Heart right ventricle (tissue), 16 donors: ENCODE measurements at regions not wholly inside any gene's neighbourhood (a gene's known extent, or its start where the extent isn't known, plus 50 kb on each side); places are given as distances from the start of the nearest gene placed in this dataset.

ENCODE experiments used
- ATAC-seq, 8 donors: fragments of 200-7000 bp; cut with Tn5 transposase; one replicate each; pipeline ENCODE4 v1.9.1; 2020; ENCODE audit warnings: mild to moderate bottlenecking in 8 of 8, moderate library complexity in 8 of 8, moderate number of reproducible peaks in 1 of 8
- DNase-seq, 2 donors: peaks; one replicate each; pipeline ENCODE4 v3.0.0-alpha.2; 2020
- H3K27ac ChIP-seq, 10 donors: fragments of 200-600 bp; sonication (generic) in 2 of 10; one replicate each; pipeline versions ENCODE4 v1.5.0 to v1.8.0; 2020 to 2022; ENCODE audit warnings: mild to moderate bottlenecking in 3 of 10
- H3K27me3 ChIP-seq, 7 donors: fragments of 200-600 bp; one replicate each; pipeline ENCODE4 v1.8.0; 2021 to 2022; ENCODE audit warnings: mild to moderate bottlenecking in 2 of 7
- H3K36me3 ChIP-seq, 9 donors: fragments of 200-600 bp; sonication (generic) in 1 of 9; one replicate each; pipeline versions ENCODE4 v1.5.0 to v1.8.0; 2020 to 2022; ENCODE audit warnings: mild to moderate bottlenecking in 2 of 9
- H3K4me1 ChIP-seq, 9 donors: fragments of 200-600 bp; sonication (generic) in 1 of 9; one replicate each; pipeline versions ENCODE4 v1.5.0 to v1.8.0; 2020 to 2022; ENCODE audit warnings: mild to moderate bottlenecking in 4 of 9
- H3K4me3 ChIP-seq, 10 donors: fragments of 200-600 bp; sonication (generic) in 2 of 10; one replicate each; pipeline versions ENCODE4 v1.5.0 to v1.8.0; 2020 to 2022; ENCODE audit warnings: mild to moderate bottlenecking in 7 of 10, moderate library complexity in 2 of 10
- H3K9me3 ChIP-seq, 11 donors: fragments of 200-600 bp in 10 of 11; sonication (generic) in 2 of 11; one replicate each; pipeline versions ENCODE4 v1.5.0 to v1.8.0; 2013 to 2022; ENCODE audit warnings: mild to moderate bottlenecking in 2 of 11, control low read depth in 1 of 11, moderate library complexity in 1 of 11
- CTCF ChIP-seq, 9 donors: fragments of 200-600 bp; sonication (generic) in 2 of 9; IDR thresholded peaks; one replicate each; pipeline versions ENCODE4 v1.5.0 to v1.8.0; 2021 to 2022; ENCODE audit warnings: antibody characterized with exemption in 9 of 9, mild to moderate bottlenecking in 5 of 9, moderate library complexity in 1 of 9
- WGBS, 2 donors: extraction: QIAGEN DNeasy Blood & Tissue Kit; methylation state at CpG; one replicate each; pipeline ENCODE4 v1.1.7; 2013; ENCODE audit warnings: inconsistent platforms in 1 of 2; 5-methylcytosine and 5-hydroxymethylcytosine counted together
- intact Hi-C, 10 donors: fragments of 100-400 bp; cut with DNase I; formaldehyde crosslinking; loops; one replicate each; pipeline versions ENCODE4 v1.11.1 to v1.14.2; 2022
- donor health status: Arrhythmogenic right ventricular cardiomyopathy.
- donor health status: ischemic (EF 13 %, LVEDD 7.1; RV severe dilation, severe dysfunction).
- donor health status: healthy with polysubstance abuse.
- donor health status: DM: no; HTN: yes; CAD: no.
- donor health status: DM: no; HTN: no; CAD: no.
- donor health status: ischemic (EF 25% LVEDD 6.9; RV normal size, moderate dysfunction).
- donor health status: ischemic (EF 25% LVEDD 5.7; RV mildly dilated, moderate dysfunction).
- donor health status: healthy.
- donor health status: DM: yes; HTN: yes; CAD: no.
- donor health status: Ischemic cardiomyopathy.
- donor health status: ischemic (EF 35%, LVEDD 5.7; RV mildly dilated, moderate dysfunction).
- donor health status: nonischemic (EF 11% LVEDD 7.7; RV severe dilation, severe dysfunction).
- donor health status: DM: yes; HTN: yes; CAD: no.
- donor health status: PGD.
- donor health status: ischemic (EF 29% LVEDD 5.4; RV normal size, mild dysfunction).
- donor health status: nonischemic (EF 23%, LVEDD 6.1; RV moderate dilation, normal function).

- peaks cover 0 to 17% (median 0%) of the 10 kb centered on the region in 11 donors for H3K9me3 ChIP-seq
- no peak overlapping the region for H3K27ac ChIP-seq
- 77 to 83% methylated on average over 11 of the region's 11 CpGs for WGBS, 2 donors
- DNase-seq: no peak
- ATAC-seq: no peak
- no peaks in the 10 kb centered on the region for H3K4me1 ChIP-seq
- H3K36me3 ChIP-seq: no peaks in the 10 kb centered on the region
- no peaks in the 10 kb centered on the region for H3K27me3 ChIP-seq
- TF ChIP-seq CTCF (IDR thresholded peaks at IDR 0.05): no peak
- intact Hi-C loops: no loop called here
- no peak overlapping the region for H3K4me3 ChIP-seq
Measured at GRCh38 chr3:28104896-28105534, 136.4 kb upstream of the CMC1 start.

- intact Hi-C loops: no loop called here
- ATAC-seq (no peak), DNase-seq (no peak)
- Histone ChIP-seq H3K27ac (no peak overlapping the region), H3K36me3 (no peaks in the 10 kb centered on the region), H3K4me1 (no peaks in the 10 kb centered on the region), H3K27me3 (no peaks in the 10 kb centered on the region), H3K9me3 (no peaks in the 10 kb centered on the region), H3K4me3 (no peak overlapping the region)
- 81 to 83% methylated on average over 2 of the region's 2 CpGs for WGBS, 2 donors
- no peak for TF ChIP-seq CTCF (IDR thresholded peaks at IDR 0.05)
Measured at GRCh38 chr3:28109829-28110228, 131.6 kb upstream of the CMC1 start.

GRCh38 chr3:28110869-28111268, 130.6 kb upstream of the CMC1 start:
- no peaks in the 10 kb centered on the region for H3K36me3 ChIP-seq
- no peaks in the 10 kb centered on the region for H3K4me1 ChIP-seq
- H3K4me3 ChIP-seq: no peak overlapping the region
- DNase-seq (no peak), ATAC-seq (no peak)
- H3K9me3 ChIP-seq: no peaks in the 10 kb centered on the region
- intact Hi-C loops: no loop called here
- TF ChIP-seq CTCF (IDR thresholded peaks at IDR 0.05): no peak
- no peaks in the 10 kb centered on the region for H3K27me3 ChIP-seq
- no peak overlapping the region for H3K27ac ChIP-seq

- H3K27me3 ChIP-seq: no peaks in the 10 kb centered on the region
- no peaks in the 10 kb centered on the region for H3K36me3 ChIP-seq
- H3K4me1 ChIP-seq: no peaks in the 10 kb centered on the region
- intact Hi-C loops: no loop called here
- H3K27ac ChIP-seq: no peak overlapping the region
- no peak for ATAC-seq
- no peaks in the 10 kb centered on the region for H3K9me3 ChIP-seq
- no peak for TF ChIP-seq CTCF (IDR thresholded peaks at IDR 0.05)
- 72 to 76% methylated on average over 4 of the region's 4 CpGs for WGBS, 2 donors
- no peak overlapping the region for H3K4me3 ChIP-seq
- no peak for DNase-seq
Measured at GRCh38 chr3:28114893-28115292, 126.5 kb upstream of the CMC1 start.
